HG03095 (cell line): ENCODE measurements at regions not wholly inside any gene's neighbourhood (a gene's known extent, or its start where the extent isn't known, plus 50 kb on each side); places are given as distances from the start of the nearest gene placed in this dataset.
"Not testable (repeated sequence)": the region's sequence is repeated elsewhere in the genome, so short reads cannot be mapped to it uniquely, and the experiment has no call there.

Experiments
- ATAC-seq: cut with Tn5 transposase; IDR thresholded peaks from one replicate; pipeline ENCODE4 v1.9.1; 2021; ENCODE audit warnings: moderate library complexity; ENCODE audit not compliant: unreplicated experiment

GRCh38 chr4:38278255-38278654 is 318.1 kb downstream of the PTTG2 start:
- no peak for ATAC-seq

GRCh38 chr4:38279077-38279476 is 318.9 kb downstream of the PTTG2 start:
- no peak for ATAC-seq

GRCh38 chr4:38279650-38280322 is 319.6 kb downstream of the PTTG2 start:
- ATAC-seq, result no peak

- no peak for ATAC-seq
Measured at GRCh38 chr4:38280323-38280706, 320.1 kb downstream of the PTTG2 start.

GRCh38 chr4:38281371-38282071 is 321.3 kb downstream of the PTTG2 start:
- no peak for ATAC-seq

- no peak for ATAC-seq
Measured at GRCh38 chr4:38283724-38284123, 323.5 kb downstream of the PTTG2 start.

GRCh38 chr4:38284294-38285030 is 324.3 kb downstream of the PTTG2 start:
- ATAC-seq, result no peak

GRCh38 chr4:38287101-38287851 is 327.1 kb downstream of the PTTG2 start:
- ATAC-seq, result no peak

GRCh38 chr4:38289553-38289952 is 329.4 kb downstream of the PTTG2 start:
- no peak for ATAC-seq

- ATAC-seq, result no peak
Measured at GRCh38 chr4:38290366-38290765, 330.2 kb downstream of the PTTG2 start.

- ATAC-seq, result no peak
Measured at GRCh38 chr4:38290914-38291313, 330.7 kb downstream of the PTTG2 start.

GRCh38 chr4:38292529-38292928 is 332.3 kb downstream of the PTTG2 start:
- no peak for ATAC-seq

- no peak for ATAC-seq
Measured at GRCh38 chr4:38294238-38294637, 334.0 kb downstream of the PTTG2 start.

GRCh38 chr4:38297061-38297460 is 336.9 kb downstream of the PTTG2 start:
- no peak for ATAC-seq

- no peak for ATAC-seq
Measured at GRCh38 chr4:38298868-38299713, 338.9 kb downstream of the PTTG2 start.

GRCh38 chr4:38302910-38303309 is 342.7 kb downstream of the PTTG2 start:
- ATAC-seq, result no peak

GRCh38 chr4:38304460-38304859 is 344.3 kb downstream of the PTTG2 start:
- ATAC-seq, result not testable (repeated sequence)

GRCh38 chr4:38306482-38307071 is 346.4 kb downstream of the PTTG2 start:
- ATAC-seq, result peak; percentile 48

- ATAC-seq, result no peak
Measured at GRCh38 chr4:38308728-38309311, 348.6 kb downstream of the PTTG2 start.

- no peak for ATAC-seq
Measured at GRCh38 chr4:38309471-38309870, 349.3 kb downstream of the PTTG2 start.
